WTC11 (cell line): ENCODE measurements at regions not wholly inside any gene's neighbourhood (a gene's known extent, or its start where the extent isn't known, plus 50 kb on each side); places are given as distances from the start of the nearest gene placed in this dataset.

Experiments used
- ATAC-seq: fragments of 200-7000 bp; cut with Tn5 transposase; 2 replicates; pipeline ENCODE4 v1.10.0; 2021; ENCODE audit warnings: mild to moderate bottlenecking, moderate library complexity
- CTCF ChIA-PET: fragments of 300-600 bp; sonication (Branson Sonifier 250); formaldehyde crosslinking; loops from one replicate; lab custom pipeline; 2021; ENCODE audit warnings: antibody characterized with exemption; lab: Charles Lee
- POLR2A ChIA-PET: fragments of 350-600 bp; sonication (Branson Sonifier 250); formaldehyde crosslinking; loops from one replicate; lab custom pipeline; 2021; ENCODE audit warnings: antibody characterized with exemption; lab: Charles Lee
- DNase-seq: peaks from one replicate; pipeline ENCODE4 v3.0.0; 2021; ENCODE audit warnings: low spot score
- H3K27ac Mint-ChIP-seq: 2 replicates; pipeline ENCODE4 v1.8.0; 2021; ENCODE audit warnings: mixed read lengths
- H3K27me3 Mint-ChIP-seq: 2 replicates; pipeline ENCODE4 v1.8.0; 2021; ENCODE audit warnings: low read depth, mild to moderate bottlenecking, moderate library complexity, mixed read lengths
- H3K36me3 Mint-ChIP-seq: 2 replicates; pipeline ENCODE4 v1.8.0; 2021; ENCODE audit warnings: mixed read lengths
- H3K4me1 Mint-ChIP-seq: 2 replicates; pipeline ENCODE4 v1.8.0; 2022; ENCODE audit warnings: mixed read lengths
- H3K4me3 Mint-ChIP-seq: 2 replicates; pipeline ENCODE4 v1.8.0; 2021; ENCODE audit warnings: mild to moderate bottlenecking, moderate library complexity, mixed read lengths
- H3K9me3 Mint-ChIP-seq: 2 replicates; pipeline ENCODE4 v1.8.0; 2021; ENCODE audit warnings: mixed read lengths
- ATF1 ChIP-seq: sonication (generic); formaldehyde crosslinking; IDR thresholded peaks from 2 replicates; pipeline ENCODE4 v1.8.1; 2023; ENCODE audit warnings: mild to moderate bottlenecking, moderate library complexity, missing genetic modification reagents
- ATF6 ChIP-seq: sonication (generic); formaldehyde crosslinking; IDR thresholded peaks from 2 replicates; pipeline ENCODE4 v1.8.1; 2023; ENCODE audit warnings: mild to moderate bottlenecking, missing genetic modification reagents
- CBFB ChIP-seq: sonication (generic); formaldehyde crosslinking; IDR thresholded peaks from 2 replicates; pipeline ENCODE4 v1.8.1; 2022; ENCODE audit warnings: mild to moderate bottlenecking, low read depth, missing genetic modification reagents
- CDX4 ChIP-seq: fragments of 250-450 bp; sonication (Bioruptor Pico); IDR thresholded peaks from 2 replicates; pipeline ENCODE4 v1.9.0; 2021; ENCODE audit warnings: moderate library complexity, mild to moderate bottlenecking, inconsistent platforms, borderline replicate concordance
- CTCF ChIP-seq: fragments of 200-600 bp; IDR thresholded peaks from 2 replicates; pipeline ENCODE4 v1.8.0; 2022; ENCODE audit warnings: antibody characterized with exemption
- ELF4 ChIP-seq: sonication (generic); formaldehyde crosslinking; IDR thresholded peaks from 2 replicates; pipeline ENCODE4 v1.8.1; 2022; ENCODE audit warnings: low read depth, mild to moderate bottlenecking, moderate library complexity, missing genetic modification reagents
- FOXJ3 ChIP-seq: sonication (generic); formaldehyde crosslinking; IDR thresholded peaks from 2 replicates; pipeline ENCODE4 v1.9.0; 2021; ENCODE audit warnings: missing genetic modification reagents, mild to moderate bottlenecking, borderline replicate concordance
- IRF2 ChIP-seq: sonication (generic); formaldehyde crosslinking; IDR thresholded peaks from 2 replicates; pipeline ENCODE4 v1.8.0; 2022; ENCODE audit warnings: low read depth, missing genetic modification reagents, borderline replicate concordance
- NFATC4 ChIP-seq: fragments of 250-450 bp; sonication (Bioruptor Pico); IDR thresholded peaks from 2 replicates; pipeline ENCODE4 v1.9.0; 2021; ENCODE audit warnings: mild to moderate bottlenecking
- PRDM15 ChIP-seq: sonication (generic); formaldehyde crosslinking; IDR thresholded peaks from 2 replicates; pipeline ENCODE4 v1.8.0; 2022; ENCODE audit warnings: missing genetic modification reagents
- PRRX2 ChIP-seq: fragments of 250-450 bp; sonication (Bioruptor Pico); IDR thresholded peaks from 2 replicates; pipeline ENCODE4 v1.8.0; 2021; ENCODE audit warnings: mild to moderate bottlenecking
- ZBTB21 ChIP-seq: sonication (generic); formaldehyde crosslinking; IDR thresholded peaks from 2 replicates; pipeline ENCODE4 v1.8.1; 2023; ENCODE audit warnings: mild to moderate bottlenecking, missing genetic modification reagents, borderline replicate concordance
- ZNF317 ChIP-seq: sonication (generic); formaldehyde crosslinking; IDR thresholded peaks from 2 replicates; pipeline ENCODE4 v1.8.1; 2023; ENCODE audit warnings: low read depth, mild to moderate bottlenecking, moderate library complexity, missing genetic modification reagents, borderline replicate concordance
- ZNF416 ChIP-seq: fragments of 250-450 bp; sonication (Bioruptor Pico); IDR thresholded peaks from 2 replicates; pipeline ENCODE4 v1.9.0; 2021; ENCODE audit warnings: mild to moderate bottlenecking, inconsistent platforms
- TF ChIP-seq, protein P1 (sequence below): sonication (generic); formaldehyde crosslinking; conservative IDR thresholded peaks from 2 replicates; pipeline ENCODE4 v1.8.1; 2023; ENCODE audit warnings: mild to moderate bottlenecking, low read depth, missing genetic modification reagents, moderate library complexity
- TF ChIP-seq, protein P2 (sequence below): sonication (generic); formaldehyde crosslinking; IDR thresholded peaks from 2 replicates; pipeline ENCODE4 v1.8.1; 2023; ENCODE audit warnings: mild to moderate bottlenecking, moderate library complexity, missing genetic modification reagents
- TF ChIP-seq, protein P3 (sequence below): fragments of 250-450 bp; sonication (Bioruptor Pico); conservative IDR thresholded peaks from 2 replicates; pipeline ENCODE4 v1.9.0; 2021; ENCODE audit warnings: mild to moderate bottlenecking

GRCh38 chr16:86108062-86108461 lies 209.1 kb downstream of the IRF8 start:
- POLR2A ChIA-PET: no interaction called here
- DNase-seq (no peak), ATAC-seq (no peak)
- no peak overlapping the region for H3K4me3 Mint-ChIP-seq
- H3K36me3 Mint-ChIP-seq: no peaks in the 10 kb centered on the region
- no peaks in the 10 kb centered on the region for H3K4me1 Mint-ChIP-seq
- H3K27me3 Mint-ChIP-seq: no peaks in the 10 kb centered on the region
- TF ChIP-seq, protein P1, sequence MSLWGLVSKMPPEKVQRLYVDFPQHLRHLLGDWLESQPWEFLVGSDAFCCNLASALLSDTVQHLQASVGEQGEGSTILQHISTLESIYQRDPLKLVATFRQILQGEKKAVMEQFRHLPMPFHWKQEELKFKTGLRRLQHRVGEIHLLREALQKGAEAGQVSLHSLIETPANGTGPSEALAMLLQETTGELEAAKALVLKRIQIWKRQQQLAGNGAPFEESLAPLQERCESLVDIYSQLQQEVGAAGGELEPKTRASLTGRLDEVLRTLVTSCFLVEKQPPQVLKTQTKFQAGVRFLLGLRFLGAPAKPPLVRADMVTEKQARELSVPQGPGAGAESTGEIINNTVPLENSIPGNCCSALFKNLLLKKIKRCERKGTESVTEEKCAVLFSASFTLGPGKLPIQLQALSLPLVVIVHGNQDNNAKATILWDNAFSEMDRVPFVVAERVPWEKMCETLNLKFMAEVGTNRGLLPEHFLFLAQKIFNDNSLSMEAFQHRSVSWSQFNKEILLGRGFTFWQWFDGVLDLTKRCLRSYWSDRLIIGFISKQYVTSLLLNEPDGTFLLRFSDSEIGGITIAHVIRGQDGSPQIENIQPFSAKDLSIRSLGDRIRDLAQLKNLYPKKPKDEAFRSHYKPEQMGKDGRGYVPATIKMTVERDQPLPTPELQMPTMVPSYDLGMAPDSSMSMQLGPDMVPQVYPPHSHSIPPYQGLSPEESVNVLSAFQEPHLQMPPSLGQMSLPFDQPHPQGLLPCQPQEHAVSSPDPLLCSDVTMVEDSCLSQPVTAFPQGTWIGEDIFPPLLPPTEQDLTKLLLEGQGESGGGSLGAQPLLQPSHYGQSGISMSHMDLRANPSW: no peak
- TF ChIP-seq ZNF317 (CRISPR knock-in tag): no peak
- TF ChIP-seq CBFB (CRISPR knock-in tag): no peak
- TF ChIP-seq PRDM15: no peak
- no peak for TF ChIP-seq CDX4 (CRISPR knock-in tag)
- TF ChIP-seq FOXJ3 (CRISPR knock-in tag): no peak
- TF ChIP-seq IRF2 (CRISPR knock-in tag): no peak
- TF ChIP-seq, protein P2, sequence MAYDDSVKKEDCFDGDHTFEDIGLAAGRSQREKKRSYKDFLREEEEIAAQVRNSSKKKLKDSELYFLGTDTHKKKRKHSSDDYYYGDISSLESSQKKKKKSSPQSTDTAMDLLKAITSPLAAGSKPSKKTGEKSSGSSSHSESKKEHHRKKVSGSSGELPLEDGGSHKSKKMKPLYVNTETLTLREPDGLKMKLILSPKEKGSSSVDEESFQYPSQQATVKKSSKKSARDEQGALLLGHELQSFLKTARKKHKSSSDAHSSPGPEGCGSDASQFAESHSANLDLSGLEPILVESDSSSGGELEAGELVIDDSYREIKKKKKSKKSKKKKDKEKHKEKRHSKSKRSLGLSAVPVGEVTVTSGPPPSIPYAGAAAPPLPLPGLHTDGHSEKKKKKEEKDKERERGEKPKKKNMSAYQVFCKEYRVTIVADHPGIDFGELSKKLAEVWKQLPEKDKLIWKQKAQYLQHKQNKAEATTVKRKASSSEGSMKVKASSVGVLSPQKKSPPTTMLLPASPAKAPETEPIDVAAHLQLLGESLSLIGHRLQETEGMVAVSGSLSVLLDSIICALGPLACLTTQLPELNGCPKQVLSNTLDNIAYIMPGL (CRISPR knock-in tag): no peak
- no peak for TF ChIP-seq ATF1
- TF ChIP-seq, protein P3, sequence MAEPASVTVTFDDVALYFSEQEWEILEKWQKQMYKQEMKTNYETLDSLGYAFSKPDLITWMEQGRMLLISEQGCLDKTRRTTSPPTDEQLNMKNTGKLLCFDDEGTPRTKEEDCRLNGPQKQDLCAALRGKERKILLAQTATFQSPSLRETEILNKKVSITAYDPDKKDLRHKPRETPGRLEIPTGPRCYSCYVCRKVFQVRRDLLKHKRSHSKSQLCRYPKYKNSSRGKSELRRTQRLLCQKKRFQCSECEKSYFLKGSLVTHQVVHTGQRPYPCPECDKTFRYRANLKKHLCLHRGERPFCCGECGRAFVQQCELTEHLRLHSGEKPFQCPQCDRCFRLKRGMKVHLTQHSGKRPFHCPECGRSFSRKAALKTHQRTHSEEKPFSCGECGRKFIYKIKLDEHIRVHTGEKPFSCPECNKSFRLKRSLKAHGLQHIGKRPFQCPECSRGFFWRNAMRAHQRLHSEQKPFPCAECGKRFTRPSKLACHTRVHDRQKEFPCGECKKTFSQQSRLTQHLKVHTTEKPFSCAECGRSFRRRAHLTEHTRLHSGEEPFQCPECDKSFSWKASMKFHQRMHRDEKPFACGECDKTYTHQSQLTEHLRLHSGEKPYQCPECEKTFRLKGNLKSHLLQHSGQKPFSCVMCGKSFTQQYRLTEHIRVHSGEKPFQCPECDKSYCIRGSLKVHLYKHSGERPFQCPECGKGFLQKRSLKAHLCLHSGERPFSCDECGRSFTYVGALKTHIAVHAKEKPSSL: no peak
- TF ChIP-seq CTCF: no peak
- TF ChIP-seq ZNF416 (CRISPR knock-in tag): no peak
- no peak for TF ChIP-seq ELF4 (CRISPR knock-in tag)
- TF ChIP-seq NFATC4 (CRISPR knock-in tag): no peak
- no peak for TF ChIP-seq ZBTB21 (CRISPR knock-in tag)
- no peak for TF ChIP-seq ATF6
- no peak for TF ChIP-seq PRRX2 (CRISPR knock-in tag)
- H3K9me3 Mint-ChIP-seq: peaks cover 14% of the 10 kb centered on the region
- CTCF ChIA-PET: interaction anchor here (0.5 kb wide), 1 partner anchor 35 kb away, joined by 4 read pairs; no protein-coding TSS in a partner anchor
- no peak overlapping the region for H3K27ac Mint-ChIP-seq
